GM23248 (cell line): ENCODE measurements at regions not wholly inside any gene's neighbourhood (a gene's known extent, or its start where the extent isn't known, plus 50 kb on each side); places are given as distances from the start of the nearest gene placed in this dataset.

Experiments used
- EZH2 ChIP-seq: fragments of 200-600 bp; sonication (generic); IDR thresholded peaks from 2 replicates; pipeline ENCODE4 v1.6.1; 2018; ENCODE audit warnings: antibody characterized with exemption, mild to moderate bottlenecking; ENCODE audit not compliant: insufficient read depth, poor library complexity, severe bottlenecking
- EZH2phosphoT487 ChIP-seq: fragments of 200-600 bp; sonication (generic); IDR thresholded peaks from 2 replicates; pipeline ENCODE4 v1.6.1; 2018; ENCODE audit warnings: antibody characterized with exemption, moderate library complexity, mild to moderate bottlenecking, low read depth; ENCODE audit not compliant: insufficient read depth

DNA sequence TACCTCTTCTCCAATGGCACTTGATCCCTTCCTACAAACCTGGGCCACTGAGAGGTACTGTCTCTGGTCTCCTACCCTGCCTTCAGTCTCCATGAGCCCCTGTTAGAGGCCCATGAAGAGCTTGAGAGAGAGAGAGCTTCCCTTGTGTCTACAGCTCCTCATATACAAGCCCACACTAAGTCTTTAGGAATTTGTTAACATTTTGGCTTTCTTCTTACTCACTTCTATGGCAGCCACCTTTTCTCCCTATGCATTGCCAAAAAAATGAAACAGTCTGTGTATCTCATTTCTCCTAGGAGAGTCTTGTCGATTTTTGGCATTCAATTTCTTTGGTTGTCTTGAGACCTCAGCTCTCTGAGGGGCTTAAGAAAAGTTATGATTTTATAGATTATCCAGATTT, 90.9 kb upstream of the LNX1 start:
- TF ChIP-seq EZH2 = no peak
- TF ChIP-seq EZH2phosphoT487 = no peak
